AG10803 (cell line): ENCODE measurements at regions not wholly inside any gene's neighbourhood (a gene's known extent, or its start where the extent isn't known, plus 50 kb on each side); places are given as distances from the start of the nearest gene placed in this dataset.

ENCODE experiments used
- DNase-seq: peaks from one replicate; pipeline ENCODE4 v3.0.0; 2010; ENCODE audit warnings: low read depth
- H3K4me3 ChIP-seq: 2 replicates; pipeline ENCODE4 v1.5.1; 2011; ENCODE audit warnings: mild to moderate bottlenecking, low read length, control low read depth
- CTCF ChIP-seq: conservative IDR thresholded peaks from 2 replicates; pipeline ENCODE4 v1.5.1; 2011; ENCODE audit warnings: mild to moderate bottlenecking, low read length, control low read depth, inconsistent platforms

GRCh38 chr18:61677435-61677970, 215.3 kb downstream of the RNF152 start:
- DNase-seq: no peak
- TF ChIP-seq CTCF: no peak
- H3K4me3 ChIP-seq: no peak overlapping the region

GRCh38 chr18:61676773-61677434, 215.9 kb downstream of the RNF152 start:
- no peak overlapping the region for H3K4me3 ChIP-seq
- TF ChIP-seq CTCF: no peak
- DNase-seq: peak; percentile 64

- no peak for TF ChIP-seq CTCF
- peak; percentile 75 for DNase-seq
- H3K4me3 ChIP-seq: no peak overlapping the region
Observed at GRCh38 chr18:61669320-61669719, 223.5 kb downstream of the RNF152 start.

- no peak overlapping the region for H3K4me3 ChIP-seq
- no peak for TF ChIP-seq CTCF
- no peak for DNase-seq
Observed at GRCh38 chr18:61666876-61667590, 225.8 kb downstream of the RNF152 start.

- TF ChIP-seq CTCF: no peak
- no peak overlapping the region for H3K4me3 ChIP-seq
- DNase-seq: no peak
Observed at GRCh38 chr18:61664419-61665084, 228.3 kb downstream of the RNF152 start.

- H3K4me3 ChIP-seq: no peak overlapping the region
- TF ChIP-seq CTCF: no peak
- DNase-seq: no peak
Observed at GRCh38 chr18:61662726-61663125, 230.1 kb downstream of the RNF152 start.
